ENCODE measurements at regions not wholly inside any gene's neighbourhood (a gene's known extent, or its start where the extent isn't known, plus 50 kb on each side); places are given as distances from the start of the nearest gene placed in this dataset.

DNA sequence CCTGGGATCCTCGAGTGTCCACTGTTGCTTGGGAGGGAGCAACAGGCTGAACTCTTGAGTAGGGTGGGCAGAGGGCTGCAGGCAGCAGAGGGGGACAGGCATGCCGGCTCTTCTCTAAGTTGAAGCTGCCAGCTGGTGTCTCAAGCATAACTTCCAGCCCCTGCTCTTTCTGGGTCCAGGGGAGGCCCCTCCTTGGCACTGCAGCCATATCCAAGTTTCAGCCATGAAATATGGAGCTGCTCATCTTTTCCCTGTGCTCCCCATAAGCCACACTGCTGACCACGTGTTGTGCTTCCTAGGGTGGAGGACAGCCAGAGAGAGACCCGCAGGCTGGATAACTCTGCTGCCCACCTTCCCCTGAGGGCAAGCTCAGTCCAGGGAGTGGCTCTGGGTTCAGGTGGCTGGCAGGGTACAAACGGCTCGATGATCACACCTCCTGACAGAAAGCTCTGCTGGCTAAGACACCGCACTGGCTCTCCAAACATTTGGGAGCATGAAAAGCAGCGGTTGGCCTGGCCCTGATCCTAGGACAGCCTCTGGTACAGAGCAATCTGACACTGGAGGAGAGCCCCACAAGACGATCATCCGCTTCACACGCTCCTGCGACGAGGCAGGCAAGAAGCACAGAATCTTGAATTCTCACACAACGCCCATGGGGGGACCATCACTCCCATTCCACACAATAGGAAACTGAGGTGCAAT lies 79.6 kb downstream of the PITPNM2 start:
- TF ChIP-seq POLR2AphosphoS5 (IDR thresholded peaks at IDR 0.05) (peak in 1 of 4 donors; percentile 48), CTCF (IDR thresholded peaks at IDR 0.05) (no peak), POLR2A (IDR thresholded peaks at IDR 0.05) (no peak)
